Glutamatergic neuron (in vitro differentiated cells): ENCODE measurements at regions not wholly inside any gene's neighbourhood (a gene's known extent, or its start where the extent isn't known, plus 50 kb on each side); places are given as distances from the start of the nearest gene placed in this dataset.

ENCODE experiments used
- DNase-seq: peaks from one replicate; pipeline ENCODE4 v3.0.0; 2022
- H3K27ac Mint-ChIP-seq: one replicate; pipeline ENCODE4 v1.8.0; 2020; ENCODE audit warnings: mild to moderate bottlenecking, mixed read lengths, inconsistent platforms; ENCODE audit not compliant: unreplicated experiment
- H3K27me3 Mint-ChIP-seq: one replicate; pipeline ENCODE4 v1.8.0; 2020; ENCODE audit warnings: mild to moderate bottlenecking, moderate library complexity, mixed read lengths, inconsistent platforms; ENCODE audit not compliant: unreplicated experiment
- H3K36me3 Mint-ChIP-seq: one replicate; pipeline ENCODE4 v1.8.0; 2020; ENCODE audit warnings: mild to moderate bottlenecking, mixed read lengths, inconsistent platforms; ENCODE audit not compliant: unreplicated experiment
- H3K4me1 Mint-ChIP-seq: one replicate; pipeline ENCODE4 v1.8.0; 2020; ENCODE audit warnings: mild to moderate bottlenecking, low read depth, mixed read lengths, inconsistent platforms; ENCODE audit not compliant: unreplicated experiment
- H3K4me3 Mint-ChIP-seq: one replicate; pipeline ENCODE4 v1.8.0; 2020; ENCODE audit warnings: mild to moderate bottlenecking, mixed read lengths, inconsistent platforms; ENCODE audit not compliant: unreplicated experiment
- H3K9me3 Mint-ChIP-seq: one replicate; pipeline ENCODE4 v1.8.0; 2020; ENCODE audit warnings: mild to moderate bottlenecking, moderate library complexity, mixed read lengths, inconsistent platforms; ENCODE audit not compliant: unreplicated experiment
- CTCF ChIP-seq: fragments of 200-600 bp; sonication (generic); IDR thresholded peaks from one replicate; pipeline ENCODE4 v1.5.0; 2021; ENCODE audit not compliant: partially characterized antibody, unreplicated experiment

- no peak for TF ChIP-seq CTCF
Measured at GRCh38 chr3:18660059-18660458, 234.9 kb upstream of the SATB1 start.

GRCh38 chr3:18657858-18658820, 233.0 kb upstream of the SATB1 start:
- no peak overlapping the region for H3K27ac Mint-ChIP-seq
- H3K36me3 Mint-ChIP-seq, result no peaks in the 10 kb centered on the region
- H3K4me3 Mint-ChIP-seq, result no peak overlapping the region
- no peak for TF ChIP-seq CTCF
- H3K9me3 Mint-ChIP-seq, result peaks cover 2% of the 10 kb centered on the region
- H3K4me1 Mint-ChIP-seq, result no peaks in the 10 kb centered on the region
- no peaks in the 10 kb centered on the region for H3K27me3 Mint-ChIP-seq
- no peak for DNase-seq

More at GRCh38 chr3:18660059-18660458, 234.9 kb upstream of the SATB1 start:
- Mint-ChIP-seq H3K4me3 (no peak overlapping the region), H3K9me3 (peaks cover 2% of the 10 kb centered on the region), H3K36me3 (no peaks in the 10 kb centered on the region), H3K27me3 (no peaks in the 10 kb centered on the region), H3K27ac (no peak overlapping the region), H3K4me1 (no peaks in the 10 kb centered on the region)
- DNase-seq, result no peak

GRCh38 chr3:18656866-18657265, 231.7 kb upstream of the SATB1 start:
- Mint-ChIP-seq H3K27me3 (no peaks in the 10 kb centered on the region), H3K27ac (no peak overlapping the region), H3K36me3 (no peaks in the 10 kb centered on the region), H3K9me3 (peaks cover 2% of the 10 kb centered on the region), H3K4me1 (no peaks in the 10 kb centered on the region), H3K4me3 (no peak overlapping the region)
- no peak for DNase-seq
- TF ChIP-seq CTCF, result no peak

- H3K9me3 Mint-ChIP-seq, result peaks cover 2% of the 10 kb centered on the region
- no peaks in the 10 kb centered on the region for H3K4me1 Mint-ChIP-seq
- H3K27ac Mint-ChIP-seq, result no peak overlapping the region
Measured at GRCh38 chr3:18656410-18656809, 231.3 kb upstream of the SATB1 start.

More at GRCh38 chr3:18656410-18656809, 231.3 kb upstream of the SATB1 start:
- Mint-ChIP-seq H3K4me3 (no peak overlapping the region), H3K27me3 (no peaks in the 10 kb centered on the region), H3K36me3 (no peaks in the 10 kb centered on the region)
- no peak for TF ChIP-seq CTCF
- no peak for DNase-seq
